K562 (cell line): ENCODE measurements at regions not wholly inside any gene's neighbourhood (a gene's known extent, or its start where the extent isn't known, plus 50 kb on each side); places are given as distances from the start of the nearest gene placed in this dataset.

ENCODE experiments used
- ATAC-seq: fragments of 200-7000 bp; cut with Tn5 transposase; 3 replicates; pipeline ENCODE4 v1.9.1; 2020; ENCODE audit warnings: moderate library complexity
- BruUV-seq: library from RNA; stranded (reverse); fragments of 400-500 nt; replicated peaks from 2 replicates; lab custom pipeline; 2021; lab: Mats Ljungman, UMichigan
- CTCF ChIA-PET: fragments of 300-600 bp; formaldehyde crosslinking; extraction: SDS; loops from one replicate; lab custom pipeline; 2021; ENCODE audit warnings: low intra/inter-chr PET ratio; lab: Yijun Ruan, JAX
- POLR2A ChIA-PET: fragments of 300-600, 350-650 bp; sonication (Branson Sonifier 250); formaldehyde crosslinking; extraction: SDS; loops from one replicate; lab custom pipeline; 2021; ENCODE audit warnings: antibody characterized with exemption, inconsistent platforms; lab: Yijun Ruan, JAX
- DNase-seq, 4 experiments: peaks; one replicate each; pipeline versions ENCODE4 v3.0.0 to v3.0.0-alpha.2; 2011 to 2018; ENCODE audit warnings: low spot score in 3 of 4, mixed read lengths in 3 of 4; ENCODE audit errors: extremely low read depth in 1 of 4
- FAIRE-seq: peaks from 2 replicates; lab custom pipeline; 2011; peaks lifted over from hg19 to GRCh38; lab: Jason Lieb, UNC
- H2AFZ ChIP-seq: 2 replicates; pipeline ENCODE4 v1.6.0; 2011; ENCODE audit warnings: low read depth, low read length, control low read depth, inconsistent platforms
- H3K27ac ChIP-seq: fragments of 200-600 bp; 3 replicates; pipeline ENCODE4 v1.8.0; 2011; ENCODE audit warnings: low read depth, mild to moderate bottlenecking, control low read depth, inconsistent platforms, low read length, moderate library complexity, mixed read lengths; ENCODE audit errors: extremely low read depth
- H3K27me3 ChIP-seq, 2 experiments: fragments of 300-600 bp in 1 of 2; 2 replicates in 1 of 2; 3 replicates in 1 of 2; pipeline versions ENCODE4 v1.6.0 to v1.8.0; 2011; ENCODE audit warnings: inconsistent platforms in 2 of 2, low read length in 2 of 2, mild to moderate bottlenecking in 1 of 2, mixed read lengths in 1 of 2, moderate library complexity in 1 of 2; ENCODE audit not compliant: control insufficient read depth in 2 of 2, insufficient read depth in 2 of 2
- H3K36me3 ChIP-seq: fragments of 300-600 bp; 3 replicates; pipeline ENCODE4 v1.8.0; 2011; ENCODE audit warnings: mild to moderate bottlenecking, low read length, inconsistent platforms; ENCODE audit not compliant: control insufficient read depth, insufficient read depth
- H3K4me1 ChIP-seq, 2 experiments: fragments of 200-600 bp in 1 of 2; replicated peaks in 1 of 2; 2 replicates in 1 of 2; 3 replicates in 1 of 2; pipeline versions ENCODE4 v1.5.1 to v1.8.0; 2011; ENCODE audit warnings: inconsistent platforms in 2 of 2, low read length in 2 of 2, mild to moderate bottlenecking in 1 of 2, mixed read lengths in 1 of 2, moderate library complexity in 1 of 2; ENCODE audit not compliant: control insufficient read depth in 2 of 2, insufficient read depth in 2 of 2
- H3K4me2 ChIP-seq: 2 replicates; pipeline ENCODE4 v1.6.1; 2011; ENCODE audit warnings: low read length, control low read depth, inconsistent platforms, mixed read lengths; ENCODE audit not compliant: insufficient read depth
- H3K4me3 ChIP-seq: fragments of 200-600 bp; sonication (generic), shearing (Covaris generic); 2 replicates; pipeline ENCODE4 v1.5.1; 2016; ENCODE audit warnings: control low read depth, inconsistent platforms
- H3K79me2 ChIP-seq: fragments of 200-600 bp; 3 replicates; pipeline ENCODE4 v1.8.0; 2011; ENCODE audit warnings: low read length, inconsistent platforms; ENCODE audit not compliant: control insufficient read depth, insufficient read depth
- H3K9ac ChIP-seq, 2 experiments: 2 replicates each; pipeline versions ENCODE4 v1.6.0 to v1.6.1; 2011; ENCODE audit warnings: low read depth in 2 of 2, low read length in 2 of 2, control low read depth in 1 of 2, inconsistent platforms in 1 of 2, mild to moderate bottlenecking in 1 of 2, mixed read lengths in 1 of 2; ENCODE audit not compliant: insufficient read depth in 1 of 2
- H3K9me1 ChIP-seq: one replicate; pipeline ENCODE4 v1.6.0; 2011; ENCODE audit warnings: inconsistent platforms, mild to moderate bottlenecking, low read length, moderate library complexity; ENCODE audit not compliant: control insufficient read depth, insufficient read depth
- H3K9me3 ChIP-seq: replicated peaks from 2 replicates; pipeline ENCODE4 v1.5.1; 2011; ENCODE audit warnings: low read depth, low read length, inconsistent platforms; ENCODE audit not compliant: control insufficient read depth, insufficient read depth
- H4K20me1 ChIP-seq: replicated peaks from 2 replicates; pipeline ENCODE4 v1.6.1; 2011; ENCODE audit warnings: low read length, inconsistent platforms, mixed read lengths; ENCODE audit not compliant: control insufficient read depth, insufficient read depth
- ELF4 ChIP-seq: fragments of 450-650 bp; formaldehyde crosslinking; IDR thresholded peaks from 2 replicates; pipeline ENCODE4 v1.4.0; 2022; ENCODE audit warnings: missing genetic modification characterization
- MNT ChIP-seq, 2 experiments: fragments of 450-650 bp; conservative IDR thresholded peaks; 2 replicates each; pipeline ENCODE4 v1.6.1; 2017; ENCODE audit warnings: mild to moderate bottlenecking in 2 of 2, moderate library complexity in 2 of 2
- SMARCA4 ChIP-seq: fragments of 450-650 bp; IDR thresholded peaks from 2 replicates; pipeline ENCODE4 v1.6.1; 2016
- SMARCA5 ChIP-seq: fragments of 450-650 bp; IDR thresholded peaks from 2 replicates; pipeline ENCODE4 v1.6.1; 2016
- SREBF1 ChIP-seq: fragments of 150-350 bp; IDR thresholded peaks from 2 replicates; pipeline ENCODE4 v1.6.1; 2014; ENCODE audit warnings: antibody characterized with exemption, low read depth, low read length, borderline replicate concordance
- TCF7L2 ChIP-seq: fragments of 150-350 bp; IDR thresholded peaks from 2 replicates; pipeline ENCODE4 v1.6.1; 2016; ENCODE audit warnings: low read depth, mild to moderate bottlenecking, low read length, moderate library complexity
- TRIM25 ChIP-seq: fragments of 450-650 bp; IDR thresholded peaks from 2 replicates; pipeline ENCODE4 v1.7.0; 2016; ENCODE audit warnings: borderline replicate concordance
- TSHZ1 ChIP-seq: fragments of 250-450 bp; sonication (Bioruptor Pico); IDR thresholded peaks from 2 replicates; pipeline ENCODE4 v1.4.0; 2020; ENCODE audit warnings: mild to moderate bottlenecking, moderate library complexity
- WGBS: fragments of 100-300 bp; shearing (Covaris generic); methylation state at CpG from one replicate; pipeline ENCODE4 v1.1.6; 2016; ENCODE audit warnings: low coverage, mixed read lengths; ENCODE audit not compliant: insufficient coverage; ENCODE audit errors: missing lambda C conversion rate; 5-methylcytosine and 5-hydroxymethylcytosine counted together
- in situ Hi-C: fragments of 300-500 bp; cut with MboI; formaldehyde crosslinking; loops from 4 replicates; pipeline ENCODE4 v1.15.0; 2018; ENCODE audit warnings: inconsistent platforms, mixed read lengths
- intact Hi-C: fragments of 100-400 bp; cut with micrococcal nuclease; formaldehyde crosslinking; loops from 2 replicates; pipeline ENCODE4 v1.14.2; 2022
- TF ChIP-seq, protein P1 (sequence below): fragments of 450-650 bp; formaldehyde crosslinking; IDR thresholded peaks from 2 replicates; pipeline ENCODE4 v1.4.0; 2020; ENCODE audit warnings: mild to moderate bottlenecking, mixed read lengths

- in situ Hi-C loops, result no loop called here
- H3K79me2 ChIP-seq, result no peaks in the 10 kb centered on the region
These were observed 173.1 kb upstream of the IRX3 start for GRCh38 chr16:54459509-54460262.

More at GRCh38 chr16:54459509-54460262, 173.1 kb upstream of the IRX3 start:
- intact Hi-C loops, result no loop called here
- H3K4me2 ChIP-seq, result no peak overlapping the region
- H2AFZ ChIP-seq, result no peak overlapping the region
- no peak overlapping the region for H3K4me3 ChIP-seq
- no peaks in the 10 kb centered on the region; a peak in 1 of 5 replicates for H3K4me1 ChIP-seq
- H3K27me3 ChIP-seq, result peaks cover 0 to 4% of the 10 kb centered on the region in 2 experiments; a peak in 1 of 5 replicates
- H3K27ac ChIP-seq, result no peak overlapping the region
- ChIA-PET POLR2A (no interaction called here), CTCF (no interaction called here)
- H3K9ac ChIP-seq, result no peak overlapping the region
- no peak for ATAC-seq
- no peak for TF ChIP-seq ELF4 (CRISPR knock-in tag)
- TF ChIP-seq SMARCA5, result no peak
- no peak for TF ChIP-seq TCF7L2
- no peak for TF ChIP-seq MNT (conservative IDR thresholded peaks at IDR 0.05)
- TF ChIP-seq TSHZ1, result no peak
- no peak for TF ChIP-seq TRIM25
- no peak for TF ChIP-seq SREBF1
- no peak for TF ChIP-seq SMARCA4
- TF ChIP-seq, protein P1, sequence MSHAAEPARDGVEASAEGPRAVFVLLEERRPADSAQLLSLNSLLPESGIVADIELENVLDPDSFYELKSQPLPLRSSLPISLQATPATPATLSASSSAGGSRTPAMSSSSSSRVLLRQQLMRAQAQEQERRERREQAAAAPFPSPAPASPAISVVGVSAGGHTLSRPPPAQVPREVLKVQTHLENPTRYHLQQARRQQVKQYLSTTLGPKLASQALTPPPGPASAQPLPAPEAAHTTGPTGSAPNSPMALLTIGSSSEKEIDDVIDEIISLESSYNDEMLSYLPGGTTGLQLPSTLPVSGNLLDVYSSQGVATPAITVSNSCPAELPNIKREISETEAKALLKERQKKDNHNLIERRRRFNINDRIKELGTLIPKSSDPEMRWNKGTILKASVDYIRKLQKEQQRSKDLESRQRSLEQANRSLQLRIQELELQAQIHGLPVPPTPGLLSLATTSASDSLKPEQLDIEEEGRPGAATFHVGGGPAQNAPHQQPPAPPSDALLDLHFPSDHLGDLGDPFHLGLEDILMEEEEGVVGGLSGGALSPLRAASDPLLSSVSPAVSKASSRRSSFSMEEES (CRISPR knock-in tag), result no peak
- WGBS, result 3% methylated on average over 13 of the region's 13 CpGs
- BruUV-seq, result no TSS peak
- H3K36me3 ChIP-seq, result no peaks in the 10 kb centered on the region
- no peaks in the 10 kb centered on the region for H3K9me3 ChIP-seq
- no peaks in the 10 kb centered on the region for H4K20me1 ChIP-seq
- DNase-seq, result no peak
- no peak for FAIRE-seq
- no peaks in the 10 kb centered on the region for H3K9me1 ChIP-seq
